OCI-LY1 (cell line): ENCODE measurements at regions not wholly inside any gene's neighbourhood (a gene's known extent, or its start where the extent isn't known, plus 50 kb on each side); places are given as distances from the start of the nearest gene placed in this dataset.

ENCODE experiments used
- EZH2 ChIP-seq: fragments of 200-600 bp; sonication (generic), shearing (Covaris generic); IDR thresholded peaks from 2 replicates; pipeline ENCODE4 v1.8.0; 2017; ENCODE audit warnings: borderline replicate concordance, mixed run types, mild to moderate bottlenecking, antibody characterized with exemption, low read length, moderate library complexity, mixed read lengths
- TF ChIP-seq, protein P1 (sequence below): fragments of 200-600 bp; sonication (generic), shearing (Covaris generic); IDR thresholded peaks from 2 replicates; pipeline ENCODE4 v1.5.1; 2017; ENCODE audit warnings: mild to moderate bottlenecking, antibody characterized with exemption, low read length, moderate library complexity, mixed read lengths

DNA sequence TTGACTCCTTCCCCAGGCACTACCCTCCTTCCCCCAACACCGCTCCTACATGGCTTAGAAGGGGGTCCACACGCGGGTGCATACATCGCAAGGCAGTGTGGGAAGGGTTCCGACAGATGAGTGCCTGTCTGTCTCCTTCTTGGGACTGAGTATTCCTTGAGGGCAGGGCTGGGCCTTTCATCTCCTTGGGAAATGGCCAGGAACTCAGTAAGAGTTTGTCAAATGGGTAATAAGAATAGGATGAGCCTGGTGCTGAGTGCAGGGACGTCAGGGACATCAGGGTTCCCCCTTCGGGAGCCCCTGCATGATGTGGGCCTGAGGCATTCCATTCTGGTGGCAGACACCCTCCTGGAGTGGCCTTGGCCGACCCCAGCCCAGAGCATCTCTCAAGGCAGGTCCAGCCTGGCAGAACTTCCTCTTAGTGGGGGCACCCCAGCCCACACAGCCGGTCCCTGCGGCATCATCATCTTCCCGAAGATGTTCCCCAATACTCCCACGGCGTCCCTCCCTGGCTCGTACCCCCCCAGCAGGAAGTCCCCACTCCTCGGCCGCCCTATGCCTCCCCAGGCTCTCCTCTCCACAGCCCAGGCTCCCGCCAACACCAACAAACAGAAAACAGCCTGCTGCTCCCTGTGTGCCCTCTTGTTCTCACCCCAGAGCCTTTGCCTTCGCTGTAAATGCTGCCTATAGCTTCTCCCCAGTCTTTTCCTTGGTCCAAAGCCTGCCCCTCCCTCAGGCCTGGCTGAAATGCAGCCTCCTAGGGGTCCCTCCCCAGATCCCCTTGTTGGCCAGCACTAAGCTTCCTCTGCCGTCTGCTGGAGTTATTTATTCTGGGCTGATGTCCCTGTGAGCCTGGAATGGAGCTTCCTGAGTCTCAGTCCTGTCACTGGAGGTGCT, 67.5 kb upstream of the LCTL start:
- TF ChIP-seq, protein P1, sequence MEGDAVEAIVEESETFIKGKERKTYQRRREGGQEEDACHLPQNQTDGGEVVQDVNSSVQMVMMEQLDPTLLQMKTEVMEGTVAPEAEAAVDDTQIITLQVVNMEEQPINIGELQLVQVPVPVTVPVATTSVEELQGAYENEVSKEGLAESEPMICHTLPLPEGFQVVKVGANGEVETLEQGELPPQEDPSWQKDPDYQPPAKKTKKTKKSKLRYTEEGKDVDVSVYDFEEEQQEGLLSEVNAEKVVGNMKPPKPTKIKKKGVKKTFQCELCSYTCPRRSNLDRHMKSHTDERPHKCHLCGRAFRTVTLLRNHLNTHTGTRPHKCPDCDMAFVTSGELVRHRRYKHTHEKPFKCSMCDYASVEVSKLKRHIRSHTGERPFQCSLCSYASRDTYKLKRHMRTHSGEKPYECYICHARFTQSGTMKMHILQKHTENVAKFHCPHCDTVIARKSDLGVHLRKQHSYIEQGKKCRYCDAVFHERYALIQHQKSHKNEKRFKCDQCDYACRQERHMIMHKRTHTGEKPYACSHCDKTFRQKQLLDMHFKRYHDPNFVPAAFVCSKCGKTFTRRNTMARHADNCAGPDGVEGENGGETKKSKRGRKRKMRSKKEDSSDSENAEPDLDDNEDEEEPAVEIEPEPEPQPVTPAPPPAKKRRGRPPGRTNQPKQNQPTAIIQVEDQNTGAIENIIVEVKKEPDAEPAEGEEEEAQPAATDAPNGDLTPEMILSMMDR: no peak
- TF ChIP-seq EZH2: no peak
